SKM-1 (cell line): ENCODE measurements at regions not wholly inside any gene's neighbourhood (a gene's known extent, or its start where the extent isn't known, plus 50 kb on each side); places are given as distances from the start of the nearest gene placed in this dataset.
"Not testable (repeated sequence)": the region's sequence is repeated elsewhere in the genome, so short reads cannot be mapped to it uniquely, and the experiment has no call there.

Experiments used
- DNase-seq: peaks from one replicate; lab custom pipeline; 2025; ENCODE audit not compliant: unreplicated experiment; lab: John Stamatoyannopoulos, UW

- no peak for DNase-seq
Measured at GRCh38 chr1:69070660-69071373, 496.9 kb upstream of the LRRC7 start.

- no peak for DNase-seq
Measured at GRCh38 chr1:69073176-69073575, 494.5 kb upstream of the LRRC7 start.

- no peak for DNase-seq
Measured at GRCh38 chr1:69076631-69077030, 491.1 kb upstream of the LRRC7 start.

GRCh38 chr1:69077198-69077597 lies 490.5 kb upstream of the LRRC7 start:
- no peak for DNase-seq

- DNase-seq = no peak
Measured at GRCh38 chr1:69077633-69078032, 490.1 kb upstream of the LRRC7 start.

GRCh38 chr1:69081668-69082067 lies 486.1 kb upstream of the LRRC7 start:
- no peak for DNase-seq

GRCh38 chr1:69082312-69082711 lies 485.4 kb upstream of the LRRC7 start:
- no peak for DNase-seq

- no peak for DNase-seq
Measured at GRCh38 chr1:69086148-69086547, 481.6 kb upstream of the LRRC7 start.

- no peak for DNase-seq
Measured at GRCh38 chr1:69088571-69088970, 479.2 kb upstream of the LRRC7 start.

GRCh38 chr1:69090170-69090569 lies 477.6 kb upstream of the LRRC7 start:
- DNase-seq = no peak

GRCh38 chr1:69090752-69091151 lies 477.0 kb upstream of the LRRC7 start:
- DNase-seq = no peak

- DNase-seq = not testable (repeated sequence)
Measured at GRCh38 chr1:69102058-69102457, 465.7 kb upstream of the LRRC7 start.

- no peak for DNase-seq
Measured at GRCh38 chr1:69103213-69103612, 464.5 kb upstream of the LRRC7 start.

GRCh38 chr1:69103705-69104385 lies 463.9 kb upstream of the LRRC7 start:
- no peak for DNase-seq

- DNase-seq = no peak
Measured at GRCh38 chr1:69104894-69105293, 462.8 kb upstream of the LRRC7 start.

GRCh38 chr1:69109277-69109676 lies 458.4 kb upstream of the LRRC7 start:
- no peak for DNase-seq

GRCh38 chr1:69110851-69111250 lies 456.9 kb upstream of the LRRC7 start:
- no peak for DNase-seq

GRCh38 chr1:69120126-69120741 lies 447.5 kb upstream of the LRRC7 start:
- not testable (repeated sequence) for DNase-seq

GRCh38 chr1:69120817-69121216 lies 446.9 kb upstream of the LRRC7 start:
- DNase-seq = no peak

GRCh38 chr1:69121723-69122122 lies 446.0 kb upstream of the LRRC7 start:
- no peak for DNase-seq

- no peak for DNase-seq
Measured at GRCh38 chr1:69122373-69122772, 445.3 kb upstream of the LRRC7 start.

- DNase-seq = no peak
Measured at GRCh38 chr1:69123486-69123885, 444.2 kb upstream of the LRRC7 start.
